HEK293T (cell line): ENCODE measurements at regions not wholly inside any gene's neighbourhood (a gene's known extent, or its start where the extent isn't known, plus 50 kb on each side); places are given as distances from the start of the nearest gene placed in this dataset.

ENCODE experiments used
- CTCF ChIA-PET: fragments of 350-600 bp; formaldehyde crosslinking; extraction: SDS; loops from one replicate; lab custom pipeline; 2021; ENCODE audit warnings: antibody characterized with exemption, inconsistent platforms; lab: Yijun Ruan, JAX
- POLR2A ChIA-PET: fragments of 350-600 bp; formaldehyde crosslinking; extraction: SDS; loops from one replicate; lab custom pipeline; 2020; ENCODE audit warnings: antibody characterized with exemption, inconsistent platforms; lab: Yijun Ruan, JAX
- DNase-seq: peaks from one replicate; pipeline ENCODE4 v3.0.0; 2012; ENCODE audit warnings: mixed read lengths; ENCODE audit errors: extremely low spot score
- ARNT ChIP-seq: fragments of 450-650 bp; IDR thresholded peaks from 2 replicates; pipeline ENCODE4 v1.6.1; 2017; ENCODE audit warnings: mild to moderate bottlenecking
- BHLHE40 ChIP-seq: fragments of 450-650 bp; IDR thresholded peaks from 2 replicates; pipeline ENCODE4 v1.6.1; 2016; ENCODE audit warnings: mild to moderate bottlenecking, moderate library complexity, borderline replicate concordance
- CTBP1 ChIP-seq: fragments of 450-650 bp; IDR thresholded peaks from 2 replicates; pipeline ENCODE4 v1.6.1; 2016; ENCODE audit warnings: borderline replicate concordance
- ELF4 ChIP-seq: fragments of 450-650 bp; IDR thresholded peaks from 2 replicates; pipeline ENCODE4 v1.6.1; 2017; ENCODE audit warnings: antibody characterized with exemption
- FOXA1 ChIP-seq: fragments of 450-650 bp; IDR thresholded peaks from 2 replicates; pipeline ENCODE4 v1.6.1; 2016; ENCODE audit warnings: mild to moderate bottlenecking
- FOXK2 ChIP-seq: fragments of 450-650 bp; IDR thresholded peaks from 2 replicates; pipeline ENCODE4 v1.6.1; 2016; ENCODE audit warnings: mild to moderate bottlenecking
- FOXM1 ChIP-seq: fragments of 450-650 bp; IDR thresholded peaks from 2 replicates; pipeline ENCODE4 v1.6.1; 2017; ENCODE audit warnings: mild to moderate bottlenecking, borderline replicate concordance
- HDGF ChIP-seq: fragments of 450-650 bp; IDR thresholded peaks from 2 replicates; pipeline ENCODE4 v1.6.1; 2017; ENCODE audit warnings: antibody characterized with exemption, borderline replicate concordance
- L3MBTL2 ChIP-seq: fragments of 450-650 bp; conservative IDR thresholded peaks from 2 replicates; pipeline ENCODE4 v1.6.1; 2016; ENCODE audit warnings: mild to moderate bottlenecking
- LEF1 ChIP-seq: fragments of 450-650 bp; IDR thresholded peaks from 2 replicates; pipeline ENCODE4 v1.6.1; 2017; ENCODE audit warnings: mild to moderate bottlenecking, borderline replicate concordance
- NFRKB ChIP-seq: fragments of 450-650 bp; IDR thresholded peaks from 2 replicates; pipeline ENCODE4 v1.6.1; 2016; ENCODE audit warnings: mild to moderate bottlenecking, moderate library complexity
- PKNOX1 ChIP-seq: fragments of 450-650 bp; IDR thresholded peaks from 2 replicates; pipeline ENCODE4 v1.6.1; 2016
- SP1 ChIP-seq: fragments of 450-650 bp; IDR thresholded peaks from 2 replicates; pipeline ENCODE4 v1.6.1; 2017
- SUZ12 ChIP-seq: fragments of 450-650 bp; IDR thresholded peaks from 2 replicates; pipeline ENCODE4 v1.6.1; 2016; ENCODE audit warnings: mild to moderate bottlenecking
- TARDBP ChIP-seq: fragments of 450-650 bp; IDR thresholded peaks from 2 replicates; pipeline ENCODE4 v1.6.1; 2016
- ZNF384 ChIP-seq: fragments of 450-650 bp; IDR thresholded peaks from 2 replicates; pipeline ENCODE4 v1.6.1; 2016

- no peak for TF ChIP-seq FOXA1
- TF ChIP-seq SP1: no peak
- TF ChIP-seq ZNF384: no peak
- no peak for DNase-seq
- ChIA-PET POLR2A (no interaction called here), CTCF (no interaction called here)
These were observed 511.7 kb upstream of the KLF4 start for GRCh38 chr9:108001237-108001636.

GRCh38 chr9:107999890-108000289 lies 510.3 kb upstream of the KLF4 start:
- POLR2A ChIA-PET: no interaction called here
- CTCF ChIA-PET: no interaction called here
- DNase-seq: no peak

GRCh38 chr9:107999011-107999410 lies 509.4 kb upstream of the KLF4 start:
- CTCF ChIA-PET: no interaction called here
- no peak for DNase-seq
- TF ChIP-seq TARDBP: no peak
- TF ChIP-seq HDGF: no peak
- POLR2A ChIA-PET: no interaction called here

More at GRCh38 chr9:107999890-108000289, 510.3 kb upstream of the KLF4 start:
- TF ChIP-seq BHLHE40 (no peak), LEF1 (no peak), HDGF (no peak), ZNF384 (no peak), SUZ12 (no peak), FOXK2 (no peak), TARDBP (no peak), CTBP1 (no peak), FOXM1 (no peak), SP1 (no peak), FOXA1 (no peak), NFRKB (no peak)

DNA sequence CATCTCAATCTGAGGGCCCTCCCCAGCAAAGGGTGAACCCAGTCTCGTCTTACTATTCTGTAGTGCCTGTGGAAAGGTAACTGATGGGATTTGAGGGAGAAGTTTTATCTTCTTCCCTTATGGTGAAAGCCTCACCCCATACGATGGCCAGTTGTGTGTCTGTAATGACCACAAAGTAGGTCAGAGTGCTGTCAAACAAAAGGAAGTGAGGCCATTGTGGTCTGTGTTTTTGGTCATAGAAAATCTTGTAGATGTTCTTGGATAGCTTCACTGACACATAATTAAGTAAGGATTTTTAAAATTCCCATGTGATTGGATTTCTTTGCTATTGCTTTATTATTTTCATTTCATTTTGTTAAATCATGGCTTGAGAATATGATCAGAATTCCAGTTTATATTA lies 505.1 kb upstream of the KLF4 start:
- POLR2A ChIA-PET: no interaction called here
- DNase-seq: no peak
- CTCF ChIA-PET: interaction anchor here (0.7 kb wide), 1 partner anchor 1824 kb away, joined by 3 read pairs; no protein-coding TSS in a partner anchor
- no peak for TF ChIP-seq L3MBTL2
- no peak for TF ChIP-seq FOXM1
- no peak for TF ChIP-seq SP1
- no peak for TF ChIP-seq BHLHE40
- no peak for TF ChIP-seq TARDBP

DNA sequence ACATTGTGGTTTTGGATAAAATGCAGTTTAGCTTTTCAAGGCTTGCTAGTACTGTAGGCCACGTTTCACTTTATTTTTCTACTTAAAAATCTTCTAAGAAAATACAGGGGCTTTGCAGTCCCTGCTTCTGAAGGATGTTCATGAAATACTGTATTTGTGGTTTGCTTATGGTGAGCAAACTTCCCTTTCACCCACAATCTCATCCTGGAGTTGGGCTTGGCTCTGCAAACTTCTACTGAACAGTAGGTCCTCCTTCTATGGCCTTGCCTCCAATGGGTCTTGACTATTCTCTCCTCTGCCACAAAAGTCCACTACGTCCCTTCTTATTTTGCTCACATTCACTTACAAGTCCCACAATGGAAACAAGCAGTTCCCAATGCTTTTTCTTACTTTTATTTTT lies 502.7 kb upstream of the KLF4 start:
- ChIA-PET CTCF (no interaction called here), POLR2A (no interaction called here)
- DNase-seq: no peak
- TF ChIP-seq HDGF (no peak), PKNOX1 (no peak), SUZ12 (no peak), NFRKB (no peak)

DNA sequence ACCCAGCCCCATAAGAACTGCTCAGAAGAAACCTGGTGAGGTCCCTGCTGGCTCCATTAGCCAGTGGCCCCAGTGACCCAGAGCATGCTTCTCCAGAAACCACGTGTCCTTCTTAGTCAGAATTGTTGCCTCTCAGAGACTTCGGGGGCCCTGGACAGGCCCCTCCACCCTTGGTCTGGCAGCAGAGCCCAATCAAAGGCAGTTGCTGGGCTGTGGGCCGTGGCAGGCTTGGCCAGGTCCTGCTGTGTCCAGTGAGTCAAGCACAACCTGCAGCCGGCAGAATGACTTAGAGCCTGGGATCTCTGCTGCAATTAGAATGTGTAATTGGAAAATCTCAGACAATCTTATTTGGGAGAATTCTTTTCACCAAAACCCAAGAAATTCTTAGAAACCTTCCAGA lies 502.0 kb upstream of the KLF4 start:
- no peak for TF ChIP-seq FOXK2
- no peak for TF ChIP-seq SUZ12
- TF ChIP-seq ZNF384: no peak
- no peak for TF ChIP-seq FOXA1
- TF ChIP-seq TARDBP: no peak
- no peak for TF ChIP-seq L3MBTL2
- TF ChIP-seq PKNOX1: no peak
- no peak for TF ChIP-seq FOXM1
- no peak for TF ChIP-seq LEF1
- no peak for TF ChIP-seq ARNT
- TF ChIP-seq CTBP1: no peak
- TF ChIP-seq SP1: no peak
- TF ChIP-seq ELF4: no peak
- TF ChIP-seq BHLHE40: no peak
- CTCF ChIA-PET: no interaction called here
- POLR2A ChIA-PET: no interaction called here
- DNase-seq: no peak

- ChIA-PET CTCF (no interaction called here), POLR2A (no interaction called here)
- no peak for TF ChIP-seq ARNT
- TF ChIP-seq SUZ12: no peak
- TF ChIP-seq LEF1: no peak
- no peak for DNase-seq
These were observed 500.0 kb upstream of the KLF4 start for GRCh38 chr9:107989544-107989943.

DNA sequence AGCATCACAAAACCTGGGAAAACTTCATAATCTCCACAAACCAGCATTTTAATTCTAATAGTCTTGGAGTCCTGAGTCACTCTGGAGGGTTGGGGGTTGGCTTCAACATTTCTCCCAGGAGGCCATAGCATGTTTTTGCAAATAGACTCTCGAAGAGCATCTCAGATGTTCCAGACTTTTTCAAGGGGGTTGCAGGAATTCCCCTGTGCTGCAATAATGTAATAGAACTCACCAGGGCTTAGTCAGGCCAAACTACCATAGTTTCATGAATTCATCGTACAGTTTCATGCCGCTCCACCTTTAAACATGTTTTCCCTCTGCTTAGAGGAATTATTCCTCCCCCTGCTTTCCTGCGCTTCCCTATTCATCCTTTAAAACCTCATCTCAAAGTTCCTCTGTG lies 499.5 kb upstream of the KLF4 start:
- ChIA-PET POLR2A (no interaction called here), CTCF (no interaction called here)
- DNase-seq: no peak
- TF ChIP-seq TARDBP (no peak), HDGF (no peak), SP1 (no peak), FOXM1 (no peak), CTBP1 (no peak), FOXA1 (no peak), LEF1 (no peak), ARNT (no peak), ELF4 (no peak), L3MBTL2 (no peak), BHLHE40 (no peak), ZNF384 (no peak), PKNOX1 (no peak), FOXK2 (no peak), SUZ12 (no peak), NFRKB (no peak)
